ENCODE measurements at regions not wholly inside any gene's neighbourhood (a gene's known extent, or its start where the extent isn't known, plus 50 kb on each side); places are given as distances from the start of the nearest gene placed in this dataset.

DNA sequence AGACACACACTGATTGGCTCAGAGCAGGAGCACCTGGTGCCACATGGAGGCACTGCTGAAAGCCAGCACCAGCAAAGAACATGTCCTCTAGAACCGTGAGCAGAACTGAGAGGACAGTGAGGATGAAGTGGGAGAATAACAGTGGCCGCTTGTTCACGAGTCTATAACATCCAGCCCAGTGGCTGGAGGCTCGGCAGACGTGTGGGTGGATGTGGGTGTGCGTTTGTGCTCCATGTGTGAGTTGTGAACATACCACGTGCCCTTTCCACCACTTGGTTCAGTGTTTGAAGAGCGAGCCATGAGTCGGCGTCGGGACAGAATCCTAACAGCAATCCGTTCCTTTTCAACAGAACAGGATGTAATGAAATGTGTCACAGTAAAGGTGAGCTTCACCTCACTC lies 113.0 kb downstream of the SOX1 start:
- in situ Hi-C loops (cut with MboI; ENCODE audit: low pct_unique_long_range_greater_than_20kb in 2 of 9, low sequenced_read_pairs in 9 of 9, unreplicated experiment in 9 of 9): no loop called here
- 0 to 100% (median 91%) methylated on average over 1 to 7 of the region's 12 CpGs; no CpG with 5 or more reads in 6 of the 10 experiments for WGBS, 10 experiments
- Histone ChIP-seq H3K4me1 (replicated peaks in 1 of 2) (peaks cover 10 to 11% of the 10 kb centered on the region in 2 donors), H3K27ac (no peak overlapping the region), H3K4me3 (no peak overlapping the region)
- no peak for ATAC-seq (replicated peaks in 6 of 8)

DNA sequence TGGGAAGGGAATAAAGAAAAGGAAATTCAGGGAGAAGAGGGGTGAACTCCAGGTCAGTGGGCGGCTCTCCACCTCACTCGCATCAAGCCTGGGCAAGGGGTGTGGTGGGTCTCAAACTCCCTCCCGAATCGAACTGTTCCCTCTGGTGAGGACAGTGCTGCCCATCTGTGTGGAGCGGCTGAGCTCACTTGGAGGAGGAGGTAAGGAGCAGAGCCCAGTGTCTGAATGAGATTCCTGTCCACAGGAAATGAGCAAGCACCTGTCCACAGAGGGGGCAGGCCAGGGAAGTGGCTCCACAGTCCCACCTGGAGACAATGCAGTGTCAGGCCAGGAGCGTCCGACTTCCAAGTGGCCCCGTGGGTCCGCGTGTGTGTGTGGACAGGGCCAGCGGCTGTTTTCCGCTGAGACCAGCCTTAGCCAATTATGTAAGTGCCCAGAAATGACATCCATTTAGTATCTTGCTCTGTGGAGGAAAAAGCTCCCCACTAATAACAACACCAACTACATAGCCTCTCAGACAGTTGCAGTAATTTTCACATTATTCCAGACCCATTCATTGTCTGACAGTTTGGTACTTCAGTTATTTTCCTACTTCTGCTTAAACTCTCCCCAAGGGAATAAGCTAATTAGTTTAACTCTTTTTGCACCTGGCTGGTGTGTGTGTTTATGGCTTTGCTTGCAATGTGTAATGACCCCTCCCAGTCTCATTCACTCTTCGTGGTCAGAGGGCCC lies 114.6 kb downstream of the SOX1 start:
- H3K4me1 ChIP-seq (replicated peaks in 1 of 2): peaks cover 10 to 11% of the 10 kb centered on the region in 2 donors
- in situ Hi-C loops (cut with MboI; ENCODE audit: low pct_unique_long_range_greater_than_20kb in 2 of 9, low sequenced_read_pairs in 9 of 9, unreplicated experiment in 9 of 9): no loop called here
- ATAC-seq (replicated peaks in 6 of 8): peak in 5 of 8 experiments; percentile 36 to 75 (median 49)
- WGBS, 10 experiments: 0 to 83% (median 27%) methylated on average over 1 to 10 of the region's 13 CpGs; no CpG with 5 or more reads in 3 of the 10 experiments
- H3K4me3 ChIP-seq: no peak overlapping the region
- H3K27ac ChIP-seq: no peak overlapping the region

DNA sequence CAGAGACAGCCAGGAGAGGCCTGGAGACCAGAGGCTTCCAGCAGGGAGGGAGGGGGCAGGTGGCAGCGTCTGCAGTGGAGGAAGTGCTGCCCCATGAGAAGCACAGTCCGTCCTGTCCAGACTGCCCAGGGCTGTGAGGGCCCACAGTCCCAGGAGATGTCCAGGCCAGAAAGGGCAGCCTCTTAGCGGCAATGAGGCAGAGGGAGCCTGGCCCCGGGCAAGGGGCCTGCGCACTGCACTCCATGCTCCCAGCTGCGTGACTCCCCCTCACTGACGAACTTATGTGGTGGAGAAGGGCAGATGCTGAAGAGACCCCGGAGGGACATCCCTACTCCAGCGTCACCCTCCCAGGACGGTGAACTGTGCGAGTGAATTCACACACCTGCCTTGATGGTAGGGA lies 115.3 kb downstream of the SOX1 start:
- H3K4me3 ChIP-seq: no peak overlapping the region
- peaks cover 10 to 11% of the 10 kb centered on the region in 2 donors for H3K4me1 ChIP-seq (replicated peaks in 1 of 2)
- 0 to 60% (median 24%) methylated on average over 1 to 3 of the region's 11 CpGs; no CpG with 5 or more reads in 7 of the 10 experiments for WGBS, 10 experiments
- in situ Hi-C loops (cut with MboI; ENCODE audit: low pct_unique_long_range_greater_than_20kb in 2 of 9, low sequenced_read_pairs in 9 of 9, unreplicated experiment in 9 of 9): no loop called here
- no peak overlapping the region for H3K27ac ChIP-seq
- ATAC-seq (replicated peaks in 6 of 8): peak in 2 of 8 experiments; percentile 18 to 19

- 87 to 100% (median 90%) methylated on average over 1 to 8 of the region's 24 CpGs; no CpG with 5 or more reads in 5 of the 10 experiments for WGBS, 10 experiments
- Histone ChIP-seq H3K4me1 (replicated peaks in 1 of 2) (peaks cover 10 to 11% of the 10 kb centered on the region in 2 donors), H3K4me3 (no peak overlapping the region), H3K27ac (no peak overlapping the region)
- no peak for ATAC-seq (replicated peaks in 6 of 8)
- in situ Hi-C loops (cut with MboI; ENCODE audit: low pct_unique_long_range_greater_than_20kb in 2 of 9, low sequenced_read_pairs in 9 of 9, unreplicated experiment in 9 of 9): no loop called here
Observed at GRCh38 chr13:112182846-112183531, 116.0 kb downstream of the SOX1 start.

GRCh38 chr13:112183532-112184090 lies 116.7 kb downstream of the SOX1 start:
- no peak for ATAC-seq (replicated peaks in 6 of 8)
- Histone ChIP-seq H3K4me1 (replicated peaks in 1 of 2) (peaks cover 10 to 11% of the 10 kb centered on the region in 2 donors), H3K27ac (no peak overlapping the region), H3K4me3 (no peak overlapping the region)
- WGBS, 10 experiments: 23 to 100% (median 90%) methylated on average over 2 to 18 of the region's 24 CpGs
- in situ Hi-C loops (cut with MboI; ENCODE audit: low pct_unique_long_range_greater_than_20kb in 2 of 9, low sequenced_read_pairs in 9 of 9, unreplicated experiment in 9 of 9): no loop called here

- no peak for ATAC-seq (replicated peaks in 6 of 8)
- H3K4me3 ChIP-seq: no peak overlapping the region
- H3K27ac ChIP-seq: no peak overlapping the region
- H3K4me1 ChIP-seq (replicated peaks in 1 of 2): peaks cover 10 to 11% of the 10 kb centered on the region in 2 donors
- in situ Hi-C loops (cut with MboI; ENCODE audit: low pct_unique_long_range_greater_than_20kb in 2 of 9, low sequenced_read_pairs in 9 of 9, unreplicated experiment in 9 of 9): no loop called here
- whole genome bisulfite sequencing, 10 experiments: 0 to 100% (median 78%) methylated on average over 1 to 8 of the region's 14 CpGs; no CpG with 5 or more reads in 4 of the 10 experiments
Observed at GRCh38 chr13:112184261-112184660, 117.3 kb downstream of the SOX1 start.

GRCh38 chr13:112184851-112185371 lies 118.0 kb downstream of the SOX1 start:
- in situ Hi-C loops (cut with MboI; ENCODE audit: low pct_unique_long_range_greater_than_20kb in 2 of 9, low sequenced_read_pairs in 9 of 9, unreplicated experiment in 9 of 9): no loop called here
- peaks cover 10 to 11% of the 10 kb centered on the region in 2 donors for H3K4me1 ChIP-seq (replicated peaks in 1 of 2)
- no peak overlapping the region for H3K27ac ChIP-seq
- no peak for ATAC-seq (replicated peaks in 6 of 8)
- H3K4me3 ChIP-seq: no peak overlapping the region
- WGBS, 10 experiments: 0 to 100% (median 81%) methylated on average over 1 to 7 of the region's 15 CpGs; no CpG with 5 or more reads in 3 of the 10 experiments

DNA sequence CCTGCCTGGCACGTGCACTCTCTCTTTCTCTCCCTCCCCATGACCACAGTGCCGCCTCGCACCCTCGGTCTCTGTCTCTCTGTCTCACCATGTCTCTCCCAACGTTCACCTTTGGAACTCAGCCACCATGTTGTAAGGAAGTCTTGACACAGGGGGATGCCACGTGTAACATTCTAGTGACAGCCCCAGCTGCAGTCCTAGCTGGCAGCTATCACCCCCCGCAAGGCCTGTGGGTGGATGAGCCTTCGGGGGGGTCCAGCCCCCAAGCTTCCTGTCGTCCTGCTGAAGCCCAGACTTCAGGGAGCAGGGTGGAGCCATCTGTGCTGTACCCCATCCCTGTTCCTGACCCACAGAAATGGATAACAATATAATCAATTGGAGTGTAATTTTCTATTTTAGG lies 118.5 kb downstream of the SOX1 start:
- Histone ChIP-seq H3K27ac (no peak overlapping the region), H3K4me3 (no peak overlapping the region), H3K4me1 (replicated peaks in 1 of 2) (peaks cover 10 to 11% of the 10 kb centered on the region in 2 donors)
- no peak for ATAC-seq (replicated peaks in 6 of 8)
- 20 to 100% (median 38%) methylated on average over 1 to 2 of the region's 9 CpGs; no CpG with 5 or more reads in 3 of the 10 experiments for WGBS, 10 experiments
- in situ Hi-C loops (cut with MboI; ENCODE audit: low pct_unique_long_range_greater_than_20kb in 2 of 9, low sequenced_read_pairs in 9 of 9, unreplicated experiment in 9 of 9): no loop called here

GRCh38 chr13:112186091-112186490 lies 119.1 kb downstream of the SOX1 start:
- 10 to 100% (median 95%) methylated on average over 1 to 4 of the region's 6 CpGs; no CpG with 5 or more reads in 5 of the 10 experiments for WGBS, 10 experiments
- no peak for ATAC-seq (replicated peaks in 6 of 8)
- in situ Hi-C loops (cut with MboI; ENCODE audit: low pct_unique_long_range_greater_than_20kb in 2 of 9, low sequenced_read_pairs in 9 of 9, unreplicated experiment in 9 of 9): no loop called here
- Histone ChIP-seq H3K4me3 (no peak overlapping the region), H3K27ac (no peak overlapping the region), H3K4me1 (replicated peaks in 1 of 2) (peaks cover 8 to 10% of the 10 kb centered on the region in 2 donors)

- no peaks in the 10 kb centered on the region for H3K4me1 ChIP-seq (replicated peaks in 1 of 2)
- WGBS, 10 experiments: 40 to 100% (median 87%) methylated on average over 1 to 4 of the region's 18 CpGs; no CpG with 5 or more reads in 4 of the 10 experiments
- in situ Hi-C loops (cut with MboI; ENCODE audit: low pct_unique_long_range_greater_than_20kb in 2 of 9, low sequenced_read_pairs in 9 of 9, unreplicated experiment in 9 of 9): no loop called here
- H3K4me3 ChIP-seq: no peak overlapping the region
- H3K27ac ChIP-seq: no peak overlapping the region
- no peak for ATAC-seq (replicated peaks in 6 of 8)
Observed at GRCh38 chr13:112187527-112188297, 120.8 kb downstream of the SOX1 start.

GRCh38 chr13:112188298-112188610 lies 121.3 kb downstream of the SOX1 start:
- Histone ChIP-seq H3K4me3 (no peak overlapping the region), H3K4me1 (replicated peaks in 1 of 2) (no peaks in the 10 kb centered on the region), H3K27ac (no peak overlapping the region)
- WGBS, 10 experiments: 0 to 98% (median 87%) methylated on average over 1 to 5 of the region's 6 CpGs; no CpG with 5 or more reads in 1 of the 10 experiments
- no peak for ATAC-seq (replicated peaks in 6 of 8)
- in situ Hi-C loops (cut with MboI; ENCODE audit: low pct_unique_long_range_greater_than_20kb in 2 of 9, low sequenced_read_pairs in 9 of 9, unreplicated experiment in 9 of 9): no loop called here

DNA sequence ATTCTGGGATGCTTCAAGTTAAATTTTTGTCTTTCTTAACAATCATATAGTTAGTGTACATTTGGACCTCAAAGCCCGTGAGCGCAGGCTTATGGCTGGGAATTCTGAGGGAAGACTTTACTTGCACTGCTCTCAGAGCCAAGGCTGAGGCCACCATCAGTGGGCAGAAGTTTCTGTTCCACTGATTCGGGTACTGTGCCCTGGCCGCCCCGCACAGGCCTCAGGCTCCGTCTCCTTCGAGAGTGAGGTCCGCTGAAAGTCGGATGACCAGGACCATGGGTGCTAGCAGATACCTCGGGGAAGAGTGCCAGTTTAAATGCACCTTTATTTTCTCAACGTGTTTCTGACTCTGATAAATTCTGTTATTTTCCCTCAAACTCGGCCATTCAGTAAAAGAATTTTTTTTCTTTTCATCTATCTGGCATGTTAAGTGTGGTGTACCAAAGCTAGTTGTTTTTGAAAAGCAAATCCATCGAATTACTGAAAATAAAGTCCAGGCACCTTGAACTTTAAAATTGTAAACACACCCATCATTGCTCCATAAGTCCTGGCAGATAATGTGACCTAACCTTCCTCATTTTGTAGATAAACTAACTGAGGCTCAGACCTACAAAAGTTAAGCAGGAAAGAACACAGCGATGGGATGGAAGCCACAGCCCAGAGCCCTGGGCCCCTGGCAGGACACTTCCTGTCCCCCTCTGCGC lies 126.7 kb downstream of the SOX1 start:
- ATAC-seq (replicated peaks in 6 of 8): no peak
- Histone ChIP-seq H3K4me1 (replicated peaks in 1 of 2) (no peaks in the 10 kb centered on the region), H3K27ac (no peak overlapping the region), H3K4me3 (no peak overlapping the region)
- in situ Hi-C loops (cut with MboI; ENCODE audit: low pct_unique_long_range_greater_than_20kb in 2 of 9, low sequenced_read_pairs in 9 of 9, unreplicated experiment in 9 of 9): no loop called here
- WGBS, 10 experiments: 40 to 97% (median 79%) methylated on average over 1 to 12 of the region's 15 CpGs

Measured in motor neuron (in vitro differentiated cells).